ENCODE measurements at regions not wholly inside any gene's neighbourhood (a gene's known extent, or its start where the extent isn't known, plus 50 kb on each side); places are given as distances from the start of the nearest gene placed in this dataset.

- TF ChIP-seq, protein P1, sequence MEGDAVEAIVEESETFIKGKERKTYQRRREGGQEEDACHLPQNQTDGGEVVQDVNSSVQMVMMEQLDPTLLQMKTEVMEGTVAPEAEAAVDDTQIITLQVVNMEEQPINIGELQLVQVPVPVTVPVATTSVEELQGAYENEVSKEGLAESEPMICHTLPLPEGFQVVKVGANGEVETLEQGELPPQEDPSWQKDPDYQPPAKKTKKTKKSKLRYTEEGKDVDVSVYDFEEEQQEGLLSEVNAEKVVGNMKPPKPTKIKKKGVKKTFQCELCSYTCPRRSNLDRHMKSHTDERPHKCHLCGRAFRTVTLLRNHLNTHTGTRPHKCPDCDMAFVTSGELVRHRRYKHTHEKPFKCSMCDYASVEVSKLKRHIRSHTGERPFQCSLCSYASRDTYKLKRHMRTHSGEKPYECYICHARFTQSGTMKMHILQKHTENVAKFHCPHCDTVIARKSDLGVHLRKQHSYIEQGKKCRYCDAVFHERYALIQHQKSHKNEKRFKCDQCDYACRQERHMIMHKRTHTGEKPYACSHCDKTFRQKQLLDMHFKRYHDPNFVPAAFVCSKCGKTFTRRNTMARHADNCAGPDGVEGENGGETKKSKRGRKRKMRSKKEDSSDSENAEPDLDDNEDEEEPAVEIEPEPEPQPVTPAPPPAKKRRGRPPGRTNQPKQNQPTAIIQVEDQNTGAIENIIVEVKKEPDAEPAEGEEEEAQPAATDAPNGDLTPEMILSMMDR (IDR thresholded peaks at IDR 0.05) = no peak
- no peak for TF ChIP-seq EZH2 (IDR thresholded peaks at IDR 0.05; ENCODE audit: borderline replicate concordance, insufficient read depth, low read depth, low read length, poor library complexity, severe bottlenecking)
Observed at GRCh38 chr3:187840856-187841255, 95.6 kb upstream of the BCL6 start.

Data from B cell (primary cell).